ENCODE measurements at regions not wholly inside any gene's neighbourhood (a gene's known extent, or its start where the extent isn't known, plus 50 kb on each side); places are given as distances from the start of the nearest gene placed in this dataset.

DNA sequence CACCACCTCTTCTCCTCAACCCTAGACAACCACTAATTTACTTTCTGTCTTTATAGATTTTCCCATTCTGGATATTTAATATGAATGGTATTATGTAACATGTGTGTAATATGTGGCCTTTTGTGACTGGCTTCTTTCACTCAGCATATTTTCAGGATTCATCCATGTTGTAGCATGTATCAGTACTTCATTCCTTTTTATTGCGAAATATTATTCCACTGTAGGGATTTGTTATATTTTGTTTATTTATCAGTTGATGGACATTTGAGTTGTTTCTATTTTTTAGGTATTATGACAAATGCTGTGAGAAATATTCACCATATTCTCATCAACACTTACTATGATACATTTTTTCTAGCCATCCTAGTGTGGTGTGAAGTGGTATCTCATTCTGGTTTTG, 138.8 kb upstream of the DLGAP1 start:
- ATAC-seq (ENCODE audit: low FRiP score), result no peak
- Histone ChIP-seq H3K9me3 (ENCODE audit: control insufficient read depth, low read length) (no peaks in the 10 kb centered on the region), H3K27me3 (ENCODE audit: control insufficient read depth in 1 of 2, insufficient read depth in 2 of 2, low read length in 1 of 2) (no peaks in the 10 kb centered on the region), H3K27ac (ENCODE audit: low read depth in 1 of 2, low read length in 2 of 2) (no peak overlapping the region), H3K4me1 (ENCODE audit: control insufficient read depth in 1 of 2, insufficient read depth in 2 of 2, low read length in 2 of 2) (no peaks in the 10 kb centered on the region), H3K4me3 (ENCODE audit: low read length in 2 of 2) (no peak overlapping the region), H3K36me3 (ENCODE audit: control insufficient read depth in 1 of 2, insufficient read depth in 2 of 2, low read length in 1 of 2) (no peaks in the 10 kb centered on the region)
- WGBS, 2 donors, result 89 to 93% methylated on average over 1 of the region's 1 CpG
- intact Hi-C loops (cut with DNase I), result no loop called here
- no peak for DNase-seq

- Histone ChIP-seq H3K4me1 (ENCODE audit: control insufficient read depth in 1 of 2, insufficient read depth in 2 of 2, low read length in 2 of 2) (no peaks in the 10 kb centered on the region), H3K36me3 (ENCODE audit: control insufficient read depth in 1 of 2, insufficient read depth in 2 of 2, low read length in 1 of 2) (no peaks in the 10 kb centered on the region), H3K27me3 (ENCODE audit: control insufficient read depth in 1 of 2, insufficient read depth in 2 of 2, low read length in 1 of 2) (no peaks in the 10 kb centered on the region), H3K27ac (ENCODE audit: low read depth in 1 of 2, low read length in 2 of 2) (no peak overlapping the region), H3K4me3 (ENCODE audit: low read length in 2 of 2) (no peak overlapping the region), H3K9me3 (ENCODE audit: control insufficient read depth, low read length) (no peaks in the 10 kb centered on the region)
- no peak for DNase-seq
- intact Hi-C loops (cut with DNase I), result no loop called here
- 79 to 80% methylated on average over 4 of the region's 4 CpGs for WGBS, 2 donors
- ATAC-seq (ENCODE audit: low FRiP score), result no peak
These were observed 138.4 kb upstream of the DLGAP1 start for GRCh38 chr18:4593459-4593858.

DNA sequence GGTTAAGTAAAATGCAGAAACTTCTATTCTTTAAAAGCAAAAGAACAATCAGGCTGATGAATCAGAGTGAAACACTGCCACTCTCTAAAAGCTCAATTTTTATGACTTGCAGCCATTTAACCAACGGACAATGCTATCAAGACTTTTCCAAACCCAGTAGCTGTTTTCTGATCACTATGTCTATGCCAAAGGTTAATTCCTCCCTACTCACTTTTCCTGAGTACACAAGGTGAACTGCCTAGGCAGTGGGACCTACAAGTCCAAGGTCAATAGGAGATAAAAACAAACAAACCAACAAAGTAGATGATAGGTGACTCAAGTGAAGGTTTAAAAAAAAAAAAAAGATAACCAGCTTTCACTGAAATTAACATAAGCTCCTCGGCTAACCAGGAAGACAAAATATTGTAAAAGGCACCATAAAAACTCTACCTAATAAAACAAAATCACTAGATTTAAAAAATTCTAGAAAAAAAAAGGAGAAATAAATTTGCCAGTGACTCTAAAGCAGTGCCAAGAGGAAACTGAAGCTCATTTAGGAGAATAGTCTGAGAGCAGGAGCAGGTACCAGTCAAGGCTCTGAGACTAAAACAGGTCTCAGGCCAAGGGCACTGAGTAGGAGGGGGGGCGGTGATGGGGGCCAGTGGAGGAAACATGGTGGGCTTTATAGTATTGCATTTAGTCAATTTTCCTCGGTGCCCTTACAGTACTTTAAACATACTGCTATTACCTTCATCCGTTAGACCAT, 134.1 kb upstream of the DLGAP1 start:
- 80 to 87% methylated on average over 5 of the region's 5 CpGs for WGBS, 2 donors
- no peak for ATAC-seq (ENCODE audit: low FRiP score)
- no peaks in the 10 kb centered on the region for H3K36me3 ChIP-seq (ENCODE audit: control insufficient read depth in 1 of 2, insufficient read depth in 2 of 2, low read length in 1 of 2)

GRCh38 chr18:4587204-4587603, 132.1 kb upstream of the DLGAP1 start:
- intact Hi-C loops (cut with DNase I), result no loop called here
- no peak for ATAC-seq (ENCODE audit: low FRiP score)
- no peak overlapping the region for H3K4me3 ChIP-seq (ENCODE audit: low read length in 2 of 2)
- no peaks in the 10 kb centered on the region for H3K36me3 ChIP-seq (ENCODE audit: control insufficient read depth in 1 of 2, insufficient read depth in 2 of 2, low read length in 1 of 2)
- no peak overlapping the region for H3K27ac ChIP-seq (ENCODE audit: low read depth in 1 of 2, low read length in 2 of 2)
- no peaks in the 10 kb centered on the region for H3K4me1 ChIP-seq (ENCODE audit: control insufficient read depth in 1 of 2, insufficient read depth in 2 of 2, low read length in 2 of 2)
- DNase-seq, result no peak
- H3K27me3 ChIP-seq (ENCODE audit: control insufficient read depth in 1 of 2, insufficient read depth in 2 of 2, low read length in 1 of 2), result no peaks in the 10 kb centered on the region
- no peaks in the 10 kb centered on the region for H3K9me3 ChIP-seq (ENCODE audit: control insufficient read depth, low read length)

More for the DNA sequence above, 134.1 kb upstream of the DLGAP1 start:
- Histone ChIP-seq H3K27me3 (ENCODE audit: control insufficient read depth in 1 of 2, insufficient read depth in 2 of 2, low read length in 1 of 2) (no peaks in the 10 kb centered on the region), H3K9me3 (ENCODE audit: control insufficient read depth, low read length) (no peaks in the 10 kb centered on the region), H3K4me1 (ENCODE audit: control insufficient read depth in 1 of 2, insufficient read depth in 2 of 2, low read length in 2 of 2) (no peaks in the 10 kb centered on the region), H3K4me3 (ENCODE audit: low read length in 2 of 2) (no peak overlapping the region), H3K27ac (ENCODE audit: low read depth in 1 of 2, low read length in 2 of 2) (no peak overlapping the region)
- no peak for DNase-seq
- intact Hi-C loops (cut with DNase I), result no loop called here

- no peaks in the 10 kb centered on the region for H3K4me1 ChIP-seq (ENCODE audit: control insufficient read depth in 1 of 2, insufficient read depth in 2 of 2, low read length in 2 of 2)
- no peaks in the 10 kb centered on the region for H3K36me3 ChIP-seq (ENCODE audit: control insufficient read depth in 1 of 2, insufficient read depth in 2 of 2, low read length in 1 of 2)
- DNase-seq (no peak), ATAC-seq (ENCODE audit: low FRiP score) (no peak)
- no peak overlapping the region for H3K27ac ChIP-seq (ENCODE audit: low read depth in 1 of 2, low read length in 2 of 2)
- H3K9me3 ChIP-seq (ENCODE audit: control insufficient read depth, low read length), result no peaks in the 10 kb centered on the region
- 60 to 61% methylated on average over 2 of the region's 2 CpGs for WGBS, 2 donors
- H3K27me3 ChIP-seq (ENCODE audit: control insufficient read depth in 1 of 2, insufficient read depth in 2 of 2, low read length in 1 of 2), result no peaks in the 10 kb centered on the region
- H3K4me3 ChIP-seq (ENCODE audit: low read length in 2 of 2), result no peak overlapping the region
- intact Hi-C loops (cut with DNase I), result no loop called here
These were observed 131.6 kb upstream of the DLGAP1 start for GRCh38 chr18:4586731-4587130.

GRCh38 chr18:4582431-4583335, 127.6 kb upstream of the DLGAP1 start:
- Histone ChIP-seq H3K9me3 (ENCODE audit: control insufficient read depth, low read length) (peaks cover 2% of the 10 kb centered on the region), H3K36me3 (ENCODE audit: control insufficient read depth in 1 of 2, insufficient read depth in 2 of 2, low read length in 1 of 2) (no peaks in the 10 kb centered on the region), H3K4me1 (ENCODE audit: control insufficient read depth in 1 of 2, insufficient read depth in 2 of 2, low read length in 2 of 2) (no peaks in the 10 kb centered on the region), H3K4me3 (ENCODE audit: low read length in 2 of 2) (no peak overlapping the region), H3K27ac (ENCODE audit: low read depth in 1 of 2, low read length in 2 of 2) (no peak overlapping the region), H3K27me3 (ENCODE audit: control insufficient read depth in 1 of 2, insufficient read depth in 2 of 2, low read length in 1 of 2) (no peaks in the 10 kb centered on the region)
- WGBS, 2 donors, result 64 to 70% methylated on average over 3 of the region's 3 CpGs
- intact Hi-C loops (cut with DNase I), result no loop called here
- DNase-seq (no peak), ATAC-seq (ENCODE audit: low FRiP score) (no peak)

GRCh38 chr18:4581966-4582365, 126.9 kb upstream of the DLGAP1 start:
- WGBS, 2 donors, result 84 to 91% methylated on average over 2 of the region's 2 CpGs
- Histone ChIP-seq H3K9me3 (ENCODE audit: control insufficient read depth, low read length) (peaks cover 3% of the 10 kb centered on the region), H3K36me3 (ENCODE audit: control insufficient read depth in 1 of 2, insufficient read depth in 2 of 2, low read length in 1 of 2) (no peaks in the 10 kb centered on the region), H3K27ac (ENCODE audit: low read depth in 1 of 2, low read length in 2 of 2) (no peak overlapping the region), H3K27me3 (ENCODE audit: control insufficient read depth in 1 of 2, insufficient read depth in 2 of 2, low read length in 1 of 2) (no peaks in the 10 kb centered on the region), H3K4me1 (ENCODE audit: control insufficient read depth in 1 of 2, insufficient read depth in 2 of 2, low read length in 2 of 2) (no peaks in the 10 kb centered on the region), H3K4me3 (ENCODE audit: low read length in 2 of 2) (no peak overlapping the region)
- intact Hi-C loops (cut with DNase I), result no loop called here
- ATAC-seq (ENCODE audit: low FRiP score) (no peak), DNase-seq (no peak)

DNA sequence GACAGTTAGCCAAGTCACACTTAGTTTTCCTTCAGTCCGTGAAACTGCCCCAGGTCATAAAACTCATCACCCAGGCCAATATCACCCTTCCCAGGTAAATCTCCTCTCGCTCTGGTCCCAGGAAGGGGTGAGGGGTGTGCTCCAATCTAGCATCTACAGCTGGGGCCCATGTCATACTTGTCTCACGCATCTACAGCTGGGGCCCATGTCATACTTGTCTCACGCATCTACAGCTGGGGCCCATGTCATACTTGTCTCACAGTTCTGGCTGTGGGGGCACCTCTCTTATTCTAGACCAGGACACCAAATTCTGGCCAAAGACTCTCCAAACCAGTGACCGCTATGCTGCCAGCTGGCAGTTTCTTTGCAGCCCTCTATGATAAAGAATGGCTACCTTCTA, 123.3 kb upstream of the DLGAP1 start:
- Histone ChIP-seq H3K9me3 (ENCODE audit: control insufficient read depth, low read length) (peaks cover 5% of the 10 kb centered on the region), H3K4me3 (ENCODE audit: low read length in 2 of 2) (no peak overlapping the region), H3K36me3 (ENCODE audit: control insufficient read depth in 1 of 2, insufficient read depth in 2 of 2, low read length in 1 of 2) (no peaks in the 10 kb centered on the region), H3K4me1 (ENCODE audit: control insufficient read depth in 1 of 2, insufficient read depth in 2 of 2, low read length in 2 of 2) (no peaks in the 10 kb centered on the region), H3K27ac (ENCODE audit: low read depth in 1 of 2, low read length in 2 of 2) (no peak overlapping the region), H3K27me3 (ENCODE audit: control insufficient read depth in 1 of 2, insufficient read depth in 2 of 2, low read length in 1 of 2) (peaks cover 0 to 2% of the 10 kb centered on the region in 2 donors)
- intact Hi-C loops (cut with DNase I), result no loop called here
- ATAC-seq (ENCODE audit: low FRiP score), result peak; percentile 59
- no peak for DNase-seq
- WGBS, 2 donors, result 79 to 84% methylated on average over 5 of the region's 5 CpGs

GRCh38 chr18:4573735-4574134, 118.6 kb upstream of the DLGAP1 start:
- Histone ChIP-seq H3K4me1 (ENCODE audit: control insufficient read depth in 1 of 2, insufficient read depth in 2 of 2, low read length in 2 of 2) (no peaks in the 10 kb centered on the region), H3K9me3 (ENCODE audit: control insufficient read depth, low read length) (peaks cover 5% of the 10 kb centered on the region), H3K27me3 (ENCODE audit: control insufficient read depth in 1 of 2, insufficient read depth in 2 of 2, low read length in 1 of 2) (peaks cover 0 to 2% of the 10 kb centered on the region in 2 donors), H3K36me3 (ENCODE audit: control insufficient read depth in 1 of 2, insufficient read depth in 2 of 2, low read length in 1 of 2) (no peaks in the 10 kb centered on the region), H3K4me3 (ENCODE audit: low read length in 2 of 2) (no peak overlapping the region), H3K27ac (ENCODE audit: low read depth in 1 of 2, low read length in 2 of 2) (no peak overlapping the region)
- ATAC-seq (ENCODE audit: low FRiP score) (no peak), DNase-seq (no peak)
- WGBS, 2 donors, result 64 to 71% methylated on average over 3 of the region's 3 CpGs
- intact Hi-C loops (cut with DNase I), result no loop called here

Data from aorta (tissue), 5 donors.